ENCODE measurements at regions not wholly inside any gene's neighbourhood (a gene's known extent, or its start where the extent isn't known, plus 50 kb on each side); places are given as distances from the start of the nearest gene placed in this dataset.

GRCh38 chrX:114508756-114509155, 75.1 kb upstream of the HTR2C start:
- TF ChIP-seq CTCF (IDR thresholded peaks at IDR 0.05), result no peak
- no peak for TF ChIP-seq EZH2phosphoT487 (IDR thresholded peaks at IDR 0.05)
